Smooth muscle cell (in vitro differentiated cells): ENCODE measurements at regions not wholly inside any gene's neighbourhood (a gene's known extent, or its start where the extent isn't known, plus 50 kb on each side); places are given as distances from the start of the nearest gene placed in this dataset.

ENCODE experiments used
- DNase-seq: peaks from one replicate; lab custom pipeline; 2025; ENCODE audit not compliant: unreplicated experiment; lab: John Stamatoyannopoulos, UW
- H2AFZ ChIP-seq: fragments of 200-600 bp; sonication (generic); 2 replicates; pipeline ENCODE4 v1.6.0; 2016; ENCODE audit warnings: antibody characterized with exemption, low read depth, mild to moderate bottlenecking
- H3F3A ChIP-seq: fragments of 200-600 bp; sonication (generic); 2 replicates; pipeline ENCODE4 v1.6.0; 2017; ENCODE audit warnings: antibody characterized with exemption, low read depth
- H3K27ac ChIP-seq: fragments of 200-600 bp; sonication (generic); 2 replicates; pipeline ENCODE4 v1.5.1; 2016; ENCODE audit warnings: low read depth, mild to moderate bottlenecking
- H3K27me3 ChIP-seq: fragments of 200-600 bp; sonication (generic); 2 replicates; pipeline ENCODE4 v1.6.1; 2016; ENCODE audit warnings: low read depth, mild to moderate bottlenecking
- H3K36me3 ChIP-seq: fragments of 200-600 bp; sonication (generic); 2 replicates; pipeline ENCODE4 v1.5.1; 2016; ENCODE audit warnings: low read depth
- H3K4me1 ChIP-seq: fragments of 200-600 bp; sonication (generic); 2 replicates; pipeline ENCODE4 v1.5.1; 2016; ENCODE audit warnings: low read depth
- H3K4me2 ChIP-seq: fragments of 200-600 bp; sonication (generic); 2 replicates; pipeline ENCODE4 v1.6.0; 2016; ENCODE audit warnings: mild to moderate bottlenecking
- H3K4me3 ChIP-seq: fragments of 200-600 bp; sonication (generic); 2 replicates; pipeline ENCODE4 v1.5.1; 2016; ENCODE audit warnings: mild to moderate bottlenecking
- H3K79me2 ChIP-seq: fragments of 200-600 bp; sonication (generic); 2 replicates; pipeline ENCODE4 v1.6.0; 2016; ENCODE audit warnings: low read depth, mild to moderate bottlenecking
- H3K9ac ChIP-seq: fragments of 200-600 bp; sonication (generic); 2 replicates; pipeline ENCODE4 v1.6.0; 2016; ENCODE audit warnings: low read depth
- H3K9me3 ChIP-seq: fragments of 200-600 bp; sonication (generic); replicated peaks from 2 replicates; pipeline ENCODE4 v1.5.1; 2016; ENCODE audit warnings: low read depth
- H4K20me1 ChIP-seq: fragments of 200-600 bp; sonication (generic); 2 replicates; pipeline ENCODE4 v1.6.0; 2016; ENCODE audit warnings: low read depth
- CTCF ChIP-seq: fragments of 200-600 bp; sonication (generic); IDR thresholded peaks from 2 replicates; pipeline ENCODE4 v1.5.1; 2017; ENCODE audit warnings: borderline replicate concordance, mild to moderate bottlenecking, antibody characterized with exemption; ENCODE audit not compliant: insufficient read depth, poor library complexity, severe bottlenecking
- WGBS: methylation state at CpG from one replicate; pipeline ENCODE4 v1.1.7; 2016; ENCODE audit warnings: low lambda C conversion rate; 5-methylcytosine and 5-hydroxymethylcytosine counted together

GRCh38 chr1:23616292-23616824 is 57.1 kb upstream of the ID3 start:
- Histone ChIP-seq H3K9ac (no peak overlapping the region), H3F3A (no peaks in the 10 kb centered on the region), H3K27me3 (peaks cover 23% of the 10 kb centered on the region), H2AFZ (no peak overlapping the region), H3K9me3 (no peaks in the 10 kb centered on the region), H3K4me3 (no peak overlapping the region), H4K20me1 (no peaks in the 10 kb centered on the region), H3K79me2 (no peaks in the 10 kb centered on the region), H3K27ac (no peak overlapping the region), H3K36me3 (no peaks in the 10 kb centered on the region), H3K4me2 (no peak overlapping the region), H3K4me1 (peaks cover 5% of the 10 kb centered on the region)
- TF ChIP-seq CTCF, result no peak
- WGBS, result 90% methylated on average over 5 of the region's 5 CpGs
- no peak for DNase-seq

GRCh38 chr1:23615852-23616251 is 56.6 kb upstream of the ID3 start:
- no peak overlapping the region for H3K27ac ChIP-seq
- TF ChIP-seq CTCF, result no peak
- peaks cover 23% of the 10 kb centered on the region for H3K27me3 ChIP-seq
- no peak overlapping the region for H2AFZ ChIP-seq
- H3F3A ChIP-seq, result no peaks in the 10 kb centered on the region
- WGBS, result 92% methylated on average over 3 of the region's 3 CpGs
- H3K4me3 ChIP-seq, result no peak overlapping the region
- H4K20me1 ChIP-seq, result no peaks in the 10 kb centered on the region
- no peak for DNase-seq
- H3K4me2 ChIP-seq, result no peak overlapping the region
- H3K36me3 ChIP-seq, result no peaks in the 10 kb centered on the region
- no peaks in the 10 kb centered on the region for H3K79me2 ChIP-seq
- no peaks in the 10 kb centered on the region for H3K9me3 ChIP-seq
- H3K4me1 ChIP-seq, result peaks cover 5% of the 10 kb centered on the region
- no peak overlapping the region for H3K9ac ChIP-seq

GRCh38 chr1:23615423-23615822 is 56.1 kb upstream of the ID3 start:
- TF ChIP-seq CTCF, result no peak
- Histone ChIP-seq H3F3A (no peaks in the 10 kb centered on the region), H3K79me2 (no peaks in the 10 kb centered on the region), H3K9me3 (no peaks in the 10 kb centered on the region), H3K4me3 (no peak overlapping the region), H3K4me2 (no peak overlapping the region), H3K27me3 (peaks cover 19% of the 10 kb centered on the region), H3K9ac (no peak overlapping the region), H4K20me1 (no peaks in the 10 kb centered on the region), H3K36me3 (no peaks in the 10 kb centered on the region), H3K4me1 (peaks cover 5% of the 10 kb centered on the region), H3K27ac (no peak overlapping the region), H2AFZ (no peak overlapping the region)
- DNase-seq, result no peak
- WGBS, result 87% methylated on average over 6 of the region's 6 CpGs

GRCh38 chr1:23614032-23614660 is 54.8 kb upstream of the ID3 start:
- H3K4me3 ChIP-seq, result no peak overlapping the region
- no peaks in the 10 kb centered on the region for H3K9me3 ChIP-seq
- no peaks in the 10 kb centered on the region for H4K20me1 ChIP-seq
- no peak overlapping the region for H3K9ac ChIP-seq
- no peak overlapping the region for H3K4me2 ChIP-seq
- WGBS, result 95% methylated on average over 8 of the region's 8 CpGs
- no peak for TF ChIP-seq CTCF
- no peaks in the 10 kb centered on the region for H3K4me1 ChIP-seq
- no peaks in the 10 kb centered on the region for H3K79me2 ChIP-seq
- no peak for DNase-seq
- no peaks in the 10 kb centered on the region for H3K36me3 ChIP-seq
- no peaks in the 10 kb centered on the region for H3F3A ChIP-seq
- H3K27me3 ChIP-seq, result peaks cover 8% of the 10 kb centered on the region
- H2AFZ ChIP-seq, result no peak overlapping the region
- H3K27ac ChIP-seq, result no peak overlapping the region
